PFSK-1 (cell line): ENCODE measurements at regions not wholly inside any gene's neighbourhood (a gene's known extent, or its start where the extent isn't known, plus 50 kb on each side); places are given as distances from the start of the nearest gene placed in this dataset.

Source experiments
- FOXP2 ChIP-seq: optimal IDR thresholded peaks from 2 replicates; pipeline ENCODE3; 2011; ENCODE audit warnings: borderline replicate concordance, control low read depth, inconsistent platforms; ENCODE audit not compliant: insufficient read depth; ENCODE audit errors: extremely low read length, extremely low read depth
- POLR2AphosphoS5 ChIP-seq: IDR thresholded peaks from 2 replicates; pipeline ENCODE4 v1.6.1; 2012; ENCODE audit warnings: low read depth, mild to moderate bottlenecking, control low read depth, low read length, moderate library complexity
- REST ChIP-seq, 2 experiments: IDR thresholded peaks; 2 replicates each; pipeline versions ENCODE4 v1.6.1 to v1.8.0; 2011 to 2012; ENCODE audit warnings: low read depth in 2 of 2, low read length in 2 of 2, control low read depth in 1 of 2, inconsistent platforms in 1 of 2, mild to moderate bottlenecking in 1 of 2, moderate library complexity in 1 of 2; ENCODE audit not compliant: insufficient read depth in 1 of 2
- SIN3A ChIP-seq: IDR thresholded peaks from 2 replicates; pipeline ENCODE4 v1.6.1; 2012; ENCODE audit warnings: mild to moderate bottlenecking, low read length, moderate library complexity, borderline replicate concordance; ENCODE audit not compliant: insufficient read depth
- TAF1 ChIP-seq: IDR thresholded peaks from 2 replicates; pipeline ENCODE4 v1.6.1; 2012; ENCODE audit warnings: low read length, control low read depth, borderline replicate concordance; ENCODE audit not compliant: insufficient read depth

GRCh38 chr7:47713595-47713994, 131.7 kb upstream of the TNS3 start:
- TF ChIP-seq FOXP2 (no peak), POLR2AphosphoS5 (no peak), REST (IDR thresholded peaks at IDR 0.05; ENCODE audit: insufficient read depth in 1 of 2, low read depth in 2 of 2, low read length in 2 of 2) (no peak), SIN3A (no peak), TAF1 (no peak)

- no peak for TF ChIP-seq REST (IDR thresholded peaks at IDR 0.05; ENCODE audit: insufficient read depth in 1 of 2, low read depth in 2 of 2, low read length in 2 of 2)
- no peak for TF ChIP-seq FOXP2
- no peak for TF ChIP-seq POLR2AphosphoS5
- no peak for TF ChIP-seq TAF1
- TF ChIP-seq SIN3A: no peak
Measured at GRCh38 chr7:47712416-47712815, 130.5 kb upstream of the TNS3 start.

- no peak for TF ChIP-seq TAF1
Measured at GRCh38 chr7:47711776-47712175, 129.9 kb upstream of the TNS3 start.

- no peak for TF ChIP-seq REST (IDR thresholded peaks at IDR 0.05; ENCODE audit: insufficient read depth in 1 of 2, low read depth in 2 of 2, low read length in 2 of 2)
Measured at GRCh38 chr7:47710201-47710935, 128.5 kb upstream of the TNS3 start.

- no peak for TF ChIP-seq TAF1
- TF ChIP-seq SIN3A: no peak
- no peak for TF ChIP-seq FOXP2
- no peak for TF ChIP-seq POLR2AphosphoS5
- TF ChIP-seq REST (IDR thresholded peaks at IDR 0.05; ENCODE audit: insufficient read depth in 1 of 2, low read depth in 2 of 2, low read length in 2 of 2): no peak
Measured at GRCh38 chr7:47709451-47709850, 127.5 kb upstream of the TNS3 start.

GRCh38 chr7:47709051-47709450, 127.1 kb upstream of the TNS3 start:
- no peak for TF ChIP-seq TAF1
- no peak for TF ChIP-seq SIN3A
- no peak for TF ChIP-seq REST (IDR thresholded peaks at IDR 0.05; ENCODE audit: insufficient read depth in 1 of 2, low read depth in 2 of 2, low read length in 2 of 2)
- TF ChIP-seq POLR2AphosphoS5: no peak
- TF ChIP-seq FOXP2: no peak
